A673 (cell line): ENCODE measurements at regions not wholly inside any gene's neighbourhood (a gene's known extent, or its start where the extent isn't known, plus 50 kb on each side); places are given as distances from the start of the nearest gene placed in this dataset.

Experiments used
- CTCF ChIP-seq: fragments of 300-800, 200-600 bp; sonication (generic); conservative IDR thresholded peaks from 2 replicates; pipeline ENCODE4 v1.5.1; 2017; ENCODE audit warnings: low read depth, mild to moderate bottlenecking, antibody characterized with exemption, low read length, moderate library complexity, mixed read lengths
- EZH2 ChIP-seq: fragments of 200-600 bp; sonication (generic); IDR thresholded peaks from 2 replicates; pipeline ENCODE4 v1.6.1; 2017; ENCODE audit warnings: borderline replicate concordance, low read depth, mild to moderate bottlenecking, mixed read lengths, antibody characterized with exemption, low read length; ENCODE audit not compliant: poor library complexity, severe bottlenecking

GRCh38 chr20:60627751-60628565, 624.1 kb upstream of the CDH4 start:
- no peak for TF ChIP-seq CTCF
- no peak for TF ChIP-seq EZH2
